ENCODE measurements at regions not wholly inside any gene's neighbourhood (a gene's known extent, or its start where the extent isn't known, plus 50 kb on each side); places are given as distances from the start of the nearest gene placed in this dataset.
A peak's percentile ranks its signal among the peaks of the same experiment; 100 is the strongest.

- no peak for DNase-seq
Measured at GRCh38 chr10:36188461-36188860, 546.4 kb upstream of the FZD8 start.

GRCh38 chr10:36188080-36188453, 546.0 kb upstream of the FZD8 start:
- no peak for DNase-seq

GRCh38 chr10:36187380-36188079, 545.4 kb upstream of the FZD8 start:
- no peak for DNase-seq

GRCh38 chr10:36185097-36185496, 543.0 kb upstream of the FZD8 start:
- no peak for DNase-seq

GRCh38 chr10:36183726-36184125, 541.6 kb upstream of the FZD8 start:
- no peak for DNase-seq

GRCh38 chr10:36183056-36183455, 541.0 kb upstream of the FZD8 start:
- peak; percentile 3 for DNase-seq

- peak; percentile 3 for DNase-seq
Measured at GRCh38 chr10:36182606-36183005, 540.5 kb upstream of the FZD8 start.

GRCh38 chr10:36182179-36182566, 540.1 kb upstream of the FZD8 start:
- DNase-seq = no peak

- DNase-seq = no peak
Measured at GRCh38 chr10:36181426-36182178, 539.5 kb upstream of the FZD8 start.

- no peak for DNase-seq
Measured at GRCh38 chr10:36178616-36179015, 536.5 kb upstream of the FZD8 start.

- no peak for DNase-seq
Measured at GRCh38 chr10:36177071-36177470, 535.0 kb upstream of the FZD8 start.

GRCh38 chr10:36175954-36176353, 533.9 kb upstream of the FZD8 start:
- no peak for DNase-seq

GRCh38 chr10:36173364-36173763, 531.3 kb upstream of the FZD8 start:
- no peak for DNase-seq

GRCh38 chr10:36171953-36172940, 530.2 kb upstream of the FZD8 start:
- peak; percentile 13 for DNase-seq

- DNase-seq = no peak
Measured at GRCh38 chr10:36171556-36171952, 529.5 kb upstream of the FZD8 start.

GRCh38 chr10:36170943-36171501, 528.9 kb upstream of the FZD8 start:
- DNase-seq = no peak

GRCh38 chr10:36170142-36170719, 528.1 kb upstream of the FZD8 start:
- DNase-seq = no peak

GRCh38 chr10:36168777-36169176, 526.7 kb upstream of the FZD8 start:
- no peak for DNase-seq

- DNase-seq = no peak
Measured at GRCh38 chr10:36164556-36165504, 522.7 kb upstream of the FZD8 start.

GRCh38 chr10:36163827-36164226, 521.7 kb upstream of the FZD8 start:
- DNase-seq = no peak

GRCh38 chr10:36157486-36157885, 515.4 kb upstream of the FZD8 start:
- DNase-seq = no peak

GRCh38 chr10:36148207-36148606, 506.1 kb upstream of the FZD8 start:
- no peak for DNase-seq

Data from kidney glomerular epithelial cell (primary cell).